HepG2 (cell line): ENCODE measurements at regions not wholly inside any gene's neighbourhood (a gene's known extent, or its start where the extent isn't known, plus 50 kb on each side); places are given as distances from the start of the nearest gene placed in this dataset.
A peak's percentile ranks its signal among the peaks of the same experiment; 100 is the strongest.

Experiments
- ATAC-seq: fragments of 200-7000 bp; cut with Tn5 transposase; 3 replicates; pipeline ENCODE4 v1.9.1; 2020; ENCODE audit warnings: mild to moderate bottlenecking, moderate library complexity
- BruUV-seq: library from RNA; stranded (reverse); fragments of 400-500 nt; replicated peaks from 2 replicates; lab custom pipeline; 2021; lab: Mats Ljungman, UMichigan
- CTCF ChIA-PET: fragments of 300-600 bp; formaldehyde crosslinking; extraction: SDS; loops from one replicate; lab custom pipeline; 2021; ENCODE audit warnings: low total read pairs, inconsistent platforms, low intra/inter-chr PET ratio; lab: Yijun Ruan, JAX
- POLR2A ChIA-PET: fragments of 350-600 bp; sonication (Branson Sonifier 250); formaldehyde crosslinking; loops from one replicate; lab custom pipeline; 2020; ENCODE audit warnings: antibody characterized with exemption, inconsistent platforms; lab: Yijun Ruan, JAX
- DNase-seq: peaks from one replicate; pipeline ENCODE4 v3.0.0-alpha.2; 2015; ENCODE audit warnings: low spot score
- FAIRE-seq: peaks from 3 replicates; lab custom pipeline; 2011; peaks lifted over from hg19 to GRCh38; lab: Jason Lieb, UNC
- H2AFZ ChIP-seq: one replicate; pipeline ENCODE4 v1.6.1; 2011; ENCODE audit warnings: low read length, inconsistent platforms
- H3K27ac ChIP-seq: fragments of 300-600 bp; 3 replicates; pipeline ENCODE4 v1.8.0; 2011; ENCODE audit warnings: mixed run types, mild to moderate bottlenecking, mixed read lengths, low read length, inconsistent platforms; ENCODE audit not compliant: insufficient read depth; ENCODE audit errors: extremely low read length
- H3K27me3 ChIP-seq, 2 experiments: fragments of 200-600 bp in 1 of 2; 2 replicates in 1 of 2; 3 replicates in 1 of 2; pipeline versions ENCODE4 v1.6.0 to v1.8.0; 2011; ENCODE audit warnings: low read length in 2 of 2, mild to moderate bottlenecking in 2 of 2, moderate library complexity in 2 of 2, inconsistent platforms in 1 of 2; ENCODE audit not compliant: insufficient read depth in 2 of 2, control insufficient read depth in 1 of 2
- H3K36me3 ChIP-seq, 2 experiments: fragments of 200-600 bp in 1 of 2; replicated peaks in 1 of 2; 2 replicates in 1 of 2; 3 replicates in 1 of 2; pipeline versions ENCODE4 v1.5.1 to v1.8.0; 2011; ENCODE audit warnings: low read length in 2 of 2, inconsistent platforms in 1 of 2; ENCODE audit not compliant: insufficient read depth in 2 of 2, control insufficient read depth in 1 of 2
- H3K4me1 ChIP-seq: 2 replicates; pipeline ENCODE4 v1.5.1; 2012; ENCODE audit warnings: low read length, inconsistent platforms; ENCODE audit not compliant: insufficient read depth
- H3K4me2 ChIP-seq: 2 replicates; pipeline ENCODE4 v1.6.0; 2011; ENCODE audit warnings: low read depth, low read length, inconsistent platforms
- H3K4me3 ChIP-seq, 3 experiments: fragments of 200-600 bp in 1 of 3; sonication (generic), shearing (Covaris generic) in 1 of 3; replicated peaks in 1 of 3; 2 replicates each; pipeline ENCODE4 v1.5.1; 2011 to 2016; ENCODE audit warnings: low read length in 3 of 3, inconsistent platforms in 2 of 3, low read depth in 2 of 3, mild to moderate bottlenecking in 2 of 3, control low read depth in 1 of 3, mixed read lengths in 1 of 3; ENCODE audit not compliant: insufficient read depth in 1 of 3
- H3K79me2 ChIP-seq: one replicate; pipeline ENCODE4 v1.6.1; 2011; ENCODE audit warnings: low read length, inconsistent platforms; ENCODE audit not compliant: insufficient read depth
- H3K9ac ChIP-seq: 2 replicates; pipeline ENCODE4 v1.6.0; 2011; ENCODE audit warnings: mild to moderate bottlenecking, low read depth, low read length, inconsistent platforms; ENCODE audit not compliant: insufficient read depth
- H3K9me3 ChIP-seq: 2 replicates; pipeline ENCODE4 v1.5.1; 2012; ENCODE audit warnings: mild to moderate bottlenecking, low read length
- H4K20me1 ChIP-seq: 2 replicates; pipeline ENCODE4 v1.6.0; 2011; ENCODE audit warnings: inconsistent platforms, mild to moderate bottlenecking, low read length, moderate library complexity; ENCODE audit not compliant: insufficient read depth
- CTCF ChIP-seq: sonication (generic); formaldehyde crosslinking; IDR thresholded peaks from 2 replicates; pipeline ENCODE4 v1.5.0; 2020; ENCODE audit warnings: mild to moderate bottlenecking, missing genetic modification reagents, moderate library complexity
- SCMH1 ChIP-seq: sonication (generic); formaldehyde crosslinking; IDR thresholded peaks from 2 replicates; pipeline ENCODE4 v1.9.0; 2021; ENCODE audit warnings: missing genetic modification reagents, mild to moderate bottlenecking, borderline replicate concordance
- SMC3 ChIP-seq: IDR thresholded peaks from 2 replicates; pipeline ENCODE4 v1.6.1; 2011; ENCODE audit warnings: low read length, improper control_type of control experiment
- STAG1 ChIP-seq: sonication (generic); formaldehyde crosslinking; IDR thresholded peaks from 2 replicates; pipeline ENCODE4 v1.4.0; 2020; ENCODE audit warnings: missing genetic modification reagents
- ZBTB37 ChIP-seq: sonication (generic); formaldehyde crosslinking; IDR thresholded peaks from 2 replicates; pipeline ENCODE4 v1.4.0; 2020; ENCODE audit warnings: mild to moderate bottlenecking, missing genetic modification reagents
- WGBS: methylation state at CpG from one replicate; pipeline ENCODE4 v1.1.6; 2017; ENCODE audit warnings: low lambda C conversion rate; 5-methylcytosine and 5-hydroxymethylcytosine counted together
- in situ Hi-C: cut with HindIII; loops from 2 replicates; pipeline ENCODE4 v1.10.0; 2017; ENCODE audit warnings: low pct_unique_long_range_greater_than_20kb; ENCODE audit not compliant: extremely low pct_ligation_motif_present
- intact Hi-C: fragments of 100-400 bp; cut with micrococcal nuclease; formaldehyde crosslinking; loops from one replicate; pipeline ENCODE4 v1.10.0; 2022; ENCODE audit not compliant: unreplicated experiment

- DNase-seq (peak; percentile 1), ATAC-seq (no peak), FAIRE-seq (no peak)
- no TSS peak for BruUV-seq
- H3K4me3 ChIP-seq = no peak overlapping the region
- TF ChIP-seq ZBTB37 (CRISPR knock-in tag) (no peak), SCMH1 (CRISPR knock-in tag) (no peak), CTCF (peak; percentile 29; the same call in 1 of the 2 replicates), STAG1 (CRISPR knock-in tag) (peak; percentile 47), SMC3 (peak; percentile 26; the same call in 1 of the 2 replicates)
- no peaks in the 10 kb centered on the region for H3K9me3 ChIP-seq
- 11% methylated on average over 1 of the region's 1 CpG for WGBS
- H4K20me1 ChIP-seq = no peaks in the 10 kb centered on the region
- H3K27ac ChIP-seq = no peak overlapping the region
- no peaks in the 10 kb centered on the region for H3K36me3 ChIP-seq
- H3K4me1 ChIP-seq = no peaks in the 10 kb centered on the region
- no peak overlapping the region for H3K9ac ChIP-seq
- ChIA-PET POLR2A (no interaction called here), CTCF (no interaction called here)
- no peak overlapping the region for H3K4me2 ChIP-seq
- H3K27me3 ChIP-seq = no peaks in the 10 kb centered on the region
- in situ Hi-C loops = no loop called here
- no peak overlapping the region for H2AFZ ChIP-seq
- no peaks in the 10 kb centered on the region for H3K79me2 ChIP-seq
- intact Hi-C loops = no loop called here
Observed at GRCh38 chrX:42290608-42291007, 367.3 kb upstream of the CASK start.
